ENCODE measurements at regions not wholly inside any gene's neighbourhood (a gene's known extent, or its start where the extent isn't known, plus 50 kb on each side); places are given as distances from the start of the nearest gene placed in this dataset.
A peak's percentile ranks its signal among the peaks of the same experiment; 100 is the strongest.

- no peaks in the 10 kb centered on the region for H3K27me3 ChIP-seq (replicated peaks; ENCODE audit: insufficient read depth)
- intact Hi-C loops (cut with DNase I): no loop called here
- H3K4me3 ChIP-seq: no peak overlapping the region
- TF ChIP-seq POLR2A (IDR thresholded peaks at IDR 0.05) (no peak), POLR2AphosphoS5 (IDR thresholded peaks at IDR 0.05) (no peak)
- TF ChIP-seq, protein P1, sequence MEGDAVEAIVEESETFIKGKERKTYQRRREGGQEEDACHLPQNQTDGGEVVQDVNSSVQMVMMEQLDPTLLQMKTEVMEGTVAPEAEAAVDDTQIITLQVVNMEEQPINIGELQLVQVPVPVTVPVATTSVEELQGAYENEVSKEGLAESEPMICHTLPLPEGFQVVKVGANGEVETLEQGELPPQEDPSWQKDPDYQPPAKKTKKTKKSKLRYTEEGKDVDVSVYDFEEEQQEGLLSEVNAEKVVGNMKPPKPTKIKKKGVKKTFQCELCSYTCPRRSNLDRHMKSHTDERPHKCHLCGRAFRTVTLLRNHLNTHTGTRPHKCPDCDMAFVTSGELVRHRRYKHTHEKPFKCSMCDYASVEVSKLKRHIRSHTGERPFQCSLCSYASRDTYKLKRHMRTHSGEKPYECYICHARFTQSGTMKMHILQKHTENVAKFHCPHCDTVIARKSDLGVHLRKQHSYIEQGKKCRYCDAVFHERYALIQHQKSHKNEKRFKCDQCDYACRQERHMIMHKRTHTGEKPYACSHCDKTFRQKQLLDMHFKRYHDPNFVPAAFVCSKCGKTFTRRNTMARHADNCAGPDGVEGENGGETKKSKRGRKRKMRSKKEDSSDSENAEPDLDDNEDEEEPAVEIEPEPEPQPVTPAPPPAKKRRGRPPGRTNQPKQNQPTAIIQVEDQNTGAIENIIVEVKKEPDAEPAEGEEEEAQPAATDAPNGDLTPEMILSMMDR (IDR thresholded peaks at IDR 0.05): peak in 2 of 4 experiments; percentile 21 to 32
- no peaks in the 10 kb centered on the region for H3K9me3 ChIP-seq
- H3K27ac ChIP-seq: no peak overlapping the region
- DNase-seq (ENCODE audit: low spot score): no peak
- H3K36me3 ChIP-seq: no peaks in the 10 kb centered on the region
- 22% methylated on average over 6 of the region's 6 CpGs for WGBS
- no peaks in the 10 kb centered on the region for H3K4me1 ChIP-seq (replicated peaks)
Measured at GRCh38 chr2:34012715-34013302, 413.7 kb upstream of the FAM98A start.

GRCh38 chr2:34011684-34012083 is 412.6 kb upstream of the FAM98A start:
- DNase-seq (ENCODE audit: low spot score): no peak
- Histone ChIP-seq H3K9me3 (no peaks in the 10 kb centered on the region), H3K27me3 (replicated peaks; ENCODE audit: insufficient read depth) (no peaks in the 10 kb centered on the region), H3K4me3 (no peak overlapping the region), H3K27ac (no peak overlapping the region), H3K36me3 (no peaks in the 10 kb centered on the region), H3K4me1 (replicated peaks) (no peaks in the 10 kb centered on the region)
- 23% methylated on average over 2 of the region's 2 CpGs for WGBS
- intact Hi-C loops (cut with DNase I): no loop called here
- TF ChIP-seq POLR2A (IDR thresholded peaks at IDR 0.05) (no peak), POLR2AphosphoS5 (IDR thresholded peaks at IDR 0.05) (no peak)
- TF ChIP-seq, protein P1 (IDR thresholded peaks at IDR 0.05): no peak

DNA sequence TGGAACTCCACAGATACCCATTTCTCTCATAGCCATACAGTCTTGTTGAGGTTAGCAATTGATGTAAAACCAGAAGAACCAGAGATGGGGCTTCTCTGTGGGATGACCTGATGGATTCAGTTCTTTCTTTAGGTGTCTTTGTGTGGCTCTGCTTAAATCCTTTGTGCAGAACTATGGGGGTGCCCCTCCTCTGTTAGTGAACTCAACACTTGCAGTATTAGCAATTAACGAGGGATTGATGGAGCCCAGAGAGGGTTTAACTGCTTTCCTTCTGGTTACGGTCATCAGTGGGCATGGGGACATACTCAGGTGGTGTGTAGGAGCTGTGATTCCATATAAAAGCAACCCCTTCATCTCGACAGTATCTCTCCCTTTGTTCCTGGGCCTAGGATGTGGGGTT is 406.8 kb upstream of the FAM98A start:
- Histone ChIP-seq H3K27me3 (replicated peaks; ENCODE audit: insufficient read depth) (no peaks in the 10 kb centered on the region), H3K4me1 (replicated peaks) (no peaks in the 10 kb centered on the region), H3K27ac (no peak overlapping the region), H3K4me3 (no peak overlapping the region), H3K9me3 (no peaks in the 10 kb centered on the region), H3K36me3 (no peaks in the 10 kb centered on the region)
- DNase-seq (ENCODE audit: low spot score): no peak
- 89% methylated on average over 3 of the region's 3 CpGs for WGBS
- TF ChIP-seq POLR2A (IDR thresholded peaks at IDR 0.05): no peak
- TF ChIP-seq, protein P1 (IDR thresholded peaks at IDR 0.05): no peak
- TF ChIP-seq POLR2AphosphoS5 (IDR thresholded peaks at IDR 0.05): no peak
- intact Hi-C loops (cut with DNase I): no loop called here

DNA sequence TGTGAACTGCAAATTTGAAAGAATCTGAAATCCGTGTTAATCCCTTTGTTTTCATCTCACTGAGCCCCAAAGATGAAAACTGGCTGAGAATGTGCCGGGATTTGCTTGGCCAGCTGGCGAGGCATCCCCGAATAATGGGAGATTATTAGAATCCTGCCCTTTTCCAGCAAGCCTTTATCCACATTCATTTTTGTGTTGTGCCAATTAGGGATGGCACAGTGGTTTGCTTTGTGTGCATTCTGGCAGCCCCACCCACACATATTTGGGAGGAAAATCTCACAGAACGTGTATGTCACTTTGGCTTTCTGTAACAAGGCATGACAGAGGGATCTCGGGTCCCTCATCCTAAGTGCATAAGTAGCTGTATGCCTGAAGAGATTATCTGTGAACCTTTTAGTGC is 405.8 kb upstream of the FAM98A start:
- intact Hi-C loops (cut with DNase I): no loop called here
- TF ChIP-seq, protein P1 (IDR thresholded peaks at IDR 0.05): no peak
- TF ChIP-seq POLR2AphosphoS5 (IDR thresholded peaks at IDR 0.05) (no peak), POLR2A (IDR thresholded peaks at IDR 0.05) (no peak)
- 71% methylated on average over 6 of the region's 6 CpGs for WGBS

GRCh38 chr2:34003795-34004194 is 404.7 kb upstream of the FAM98A start:
- intact Hi-C loops (cut with DNase I): no loop called here
- H3K27me3 ChIP-seq (replicated peaks; ENCODE audit: insufficient read depth): no peaks in the 10 kb centered on the region
- no peak overlapping the region for H3K4me3 ChIP-seq
- no peaks in the 10 kb centered on the region for H3K4me1 ChIP-seq (replicated peaks)
- no peak for DNase-seq (ENCODE audit: low spot score)
- H3K27ac ChIP-seq: no peak overlapping the region
- H3K36me3 ChIP-seq: no peaks in the 10 kb centered on the region
- 61% methylated on average over 4 of the region's 4 CpGs for WGBS
- no peak for TF ChIP-seq POLR2AphosphoS5 (IDR thresholded peaks at IDR 0.05)
- TF ChIP-seq POLR2A (IDR thresholded peaks at IDR 0.05): no peak
- TF ChIP-seq, protein P1 (IDR thresholded peaks at IDR 0.05): no peak
- no peaks in the 10 kb centered on the region for H3K9me3 ChIP-seq

More for the DNA sequence above, 405.8 kb upstream of the FAM98A start:
- DNase-seq (ENCODE audit: low spot score): no peak
- H3K4me1 ChIP-seq (replicated peaks): no peaks in the 10 kb centered on the region
- no peaks in the 10 kb centered on the region for H3K36me3 ChIP-seq
- no peak overlapping the region for H3K4me3 ChIP-seq
- H3K27ac ChIP-seq: no peak overlapping the region
- no peaks in the 10 kb centered on the region for H3K27me3 ChIP-seq (replicated peaks; ENCODE audit: insufficient read depth)
- no peaks in the 10 kb centered on the region for H3K9me3 ChIP-seq

All from prostate gland (tissue), 2 donors.